IMR-90 (cell line): ENCODE measurements at regions not wholly inside any gene's neighbourhood (a gene's known extent, or its start where the extent isn't known, plus 50 kb on each side); places are given as distances from the start of the nearest gene placed in this dataset.

ENCODE experiments used
- ATAC-seq: fragments of 200-7000 bp; cut with Tn5 transposase; 2 replicates; pipeline ENCODE4 v1.9.1; 2020; ENCODE audit warnings: low read depth, mild to moderate bottlenecking, moderate library complexity
- BruUV-seq: library from RNA; stranded (reverse); fragments of 400-500 nt; replicated peaks from 2 replicates; lab custom pipeline; 2021; lab: Mats Ljungman, UMichigan
- CTCF ChIA-PET: fragments of 300-600 bp; formaldehyde crosslinking; extraction: SDS; loops from one replicate; lab custom pipeline; 2021; ENCODE audit warnings: antibody characterized with exemption; lab: Yijun Ruan, JAX
- POLR2A ChIA-PET: fragments of 300-600 bp; sonication (Branson Sonifier 250); formaldehyde crosslinking; loops from one replicate; lab custom pipeline; 2022; ENCODE audit warnings: antibody characterized with exemption; ENCODE audit not compliant: unreplicated experiment; lab: Charles Lee
- DNase-seq: peaks from one replicate; pipeline ENCODE4 v3.0.0; 2013
- H2AFZ ChIP-seq: replicated peaks from 2 replicates; pipeline ENCODE3; 2013; ENCODE audit warnings: low read length, mild to moderate bottlenecking; ENCODE audit not compliant: poor library complexity
- H2AK5ac ChIP-seq: 2 replicates; pipeline ENCODE4 v1.6.1; 2013; ENCODE audit warnings: low read depth, low read length, inconsistent platforms
- H2AK9ac ChIP-seq: replicated peaks from 2 replicates; pipeline ENCODE3; 2013; ENCODE audit warnings: mild to moderate bottlenecking, low read depth, low read length, moderate library complexity; ENCODE audit not compliant: poor library complexity
- H2BK120ac ChIP-seq: 2 replicates; pipeline ENCODE4 v1.6.1; 2013; ENCODE audit warnings: low read depth, low read length, inconsistent platforms
- H2BK15ac ChIP-seq: 3 replicates; pipeline ENCODE4 v1.6.1; 2013; ENCODE audit warnings: low read depth, low read length, inconsistent platforms
- H2BK20ac ChIP-seq: 2 replicates; pipeline ENCODE4 v1.6.1; 2013; ENCODE audit warnings: low read depth, mild to moderate bottlenecking, inconsistent platforms, low read length, moderate library complexity
- H2BK5ac ChIP-seq: 2 replicates; pipeline ENCODE4 v1.6.1; 2013; ENCODE audit warnings: mild to moderate bottlenecking, low read depth, low read length, inconsistent platforms; ENCODE audit not compliant: poor library complexity, severe bottlenecking
- H3K14ac ChIP-seq: replicated peaks from 2 replicates; pipeline ENCODE4 v1.6.1; 2013; ENCODE audit warnings: low read depth, low read length, inconsistent platforms
- H3K18ac ChIP-seq: 2 replicates; pipeline ENCODE4 v1.6.1; 2013; ENCODE audit warnings: low read depth, low read length, control low read depth
- H3K23ac ChIP-seq: 2 replicates; pipeline ENCODE4 v1.6.1; 2013; ENCODE audit warnings: low read depth, low read length, inconsistent platforms
- H3K27ac ChIP-seq: 2 replicates; pipeline ENCODE4 v1.5.1; 2013; ENCODE audit warnings: mild to moderate bottlenecking, control low read depth, low read length; ENCODE audit not compliant: insufficient read depth
- H3K27me3 ChIP-seq: 2 replicates; pipeline ENCODE4 v1.6.1; 2013; ENCODE audit warnings: low read length; ENCODE audit not compliant: control insufficient read depth, insufficient read depth
- H3K36me3 ChIP-seq: 2 replicates; pipeline ENCODE4 v1.6.1; 2013; ENCODE audit warnings: low read length, mixed read lengths; ENCODE audit not compliant: control insufficient read depth, insufficient read depth
- H3K4ac ChIP-seq: 2 replicates; pipeline ENCODE4 v1.6.1; 2013; ENCODE audit warnings: low read depth, low read length, inconsistent platforms
- H3K4me1 ChIP-seq: 2 replicates; pipeline ENCODE4 v1.6.1; 2013; ENCODE audit warnings: low read length, mixed read lengths; ENCODE audit not compliant: control insufficient read depth, insufficient read depth
- H3K4me2 ChIP-seq: 2 replicates; pipeline ENCODE4 v1.6.1; 2013; ENCODE audit warnings: low read depth, mild to moderate bottlenecking, control low read depth, low read length, moderate library complexity
- H3K4me3 ChIP-seq: 2 replicates; pipeline ENCODE4 v1.5.1; 2013; ENCODE audit warnings: low read depth, mild to moderate bottlenecking, control low read depth, low read length, moderate library complexity; ENCODE audit not compliant: insufficient read depth
- H3K56ac ChIP-seq: 2 replicates; pipeline ENCODE4 v1.6.1; 2013; ENCODE audit warnings: low read length, inconsistent platforms; ENCODE audit not compliant: insufficient read depth; ENCODE audit errors: extremely low read depth
- H3K79me1 ChIP-seq, 2 experiments: 2 replicates each; pipeline ENCODE4 v1.6.1; 2013; ENCODE audit warnings: low read length in 2 of 2, inconsistent platforms in 1 of 2, low read depth in 1 of 2
- H3K9ac ChIP-seq: 2 replicates; pipeline ENCODE4 v1.6.1; 2013; ENCODE audit warnings: low read depth, low read length, control low read depth
- H3K9me1 ChIP-seq: 2 replicates; pipeline ENCODE4 v1.6.1; 2013; ENCODE audit warnings: low read length, inconsistent platforms; ENCODE audit not compliant: insufficient read depth
- H3K9me3 ChIP-seq: 2 replicates; pipeline ENCODE4 v1.6.1; 2013; ENCODE audit warnings: low read length; ENCODE audit not compliant: control insufficient read depth, insufficient read depth
- H4K20me1 ChIP-seq: 2 replicates; pipeline ENCODE4 v1.6.1; 2013; ENCODE audit warnings: low read length, inconsistent platforms; ENCODE audit not compliant: insufficient read depth
- H4K5ac ChIP-seq: 2 replicates; pipeline ENCODE4 v1.6.1; 2013; ENCODE audit warnings: mild to moderate bottlenecking, low read depth, low read length, control low read depth
- H4K8ac ChIP-seq, 2 experiments: 2 replicates each; pipeline ENCODE4 v1.6.1; 2013; ENCODE audit warnings: low read depth in 2 of 2, low read length in 2 of 2, control low read depth in 1 of 2, inconsistent platforms in 1 of 2
- H4K91ac ChIP-seq: 2 replicates; pipeline ENCODE4 v1.6.1; 2013; ENCODE audit warnings: low read depth, low read length, inconsistent platforms; ENCODE audit not compliant: insufficient read depth
- CEBPB ChIP-seq: IDR thresholded peaks from 2 replicates; pipeline ENCODE4 v1.6.1; 2012; ENCODE audit warnings: low read depth, low read length, improper control_type of control experiment
- RAD21 ChIP-seq: IDR thresholded peaks from 2 replicates; pipeline ENCODE4 v1.6.1; 2012; ENCODE audit warnings: low read length, improper control_type of control experiment
- SMC3 ChIP-seq: fragments of 150-350 bp; IDR thresholded peaks from 2 replicates; pipeline ENCODE4 v1.6.1; 2016; ENCODE audit warnings: low read depth, mild to moderate bottlenecking, antibody characterized with exemption, low read length, moderate library complexity
- WGBS, 2 experiments: methylation state at CpG; one replicate each; pipeline versions ENCODE4 v1.1.5 to v1.1.7; 2013; ENCODE audit warnings: missing lambda C conversion rate in 2 of 2; ENCODE audit not compliant: insufficient read length in 1 of 2; ENCODE audit errors: extremely low coverage in 2 of 2; 5-methylcytosine and 5-hydroxymethylcytosine counted together
- dilution Hi-C: fragments of 300-500 bp; cut with HindIII; formaldehyde crosslinking; loops from one replicate; pipeline ENCODE4 v1.14.3; 2018; ENCODE audit warnings: low sequenced_read_pairs; ENCODE audit not compliant: unreplicated experiment
- in situ Hi-C: fragments of 300-500 bp; cut with MboI; formaldehyde crosslinking; loops from 3 replicates; pipeline ENCODE4 v1.14.3; 2019; ENCODE audit warnings: low sequenced_read_pairs, inconsistent platforms, mixed read lengths
- intact Hi-C: fragments of 100-400 bp; cut with micrococcal nuclease; formaldehyde crosslinking; loops from 2 replicates; pipeline ENCODE4 v1.10.0; 2022

- H2BK15ac ChIP-seq: no peak overlapping the region
- no peaks in the 10 kb centered on the region for H3K9me1 ChIP-seq
- no peak overlapping the region for H3K9ac ChIP-seq
- no peak for DNase-seq
- no peak overlapping the region for H3K56ac ChIP-seq
- H3K36me3 ChIP-seq: no peaks in the 10 kb centered on the region
- ChIA-PET POLR2A (no interaction called here), CTCF (no interaction called here)
- intact Hi-C loops (loop anchor here (10.0 kb wide), 1 partner anchor 166 kb away; no protein-coding TSS in a partner anchor), in situ Hi-C loops (no loop called here), dilution Hi-C loops (no loop called here)
- ATAC-seq: no peak
- no peak overlapping the region for H3K4me3 ChIP-seq
- no peak overlapping the region for H4K91ac ChIP-seq
- WGBS, 2 experiments: no CpG with 5 or more reads among the region's 1 CpG
- no peak overlapping the region for H3K27ac ChIP-seq
- H3K27me3 ChIP-seq: no peaks in the 10 kb centered on the region
- H4K20me1 ChIP-seq: no peaks in the 10 kb centered on the region
- H3K14ac ChIP-seq: no peak overlapping the region
- H3K4me2 ChIP-seq: no peak overlapping the region
- no peak overlapping the region for H2BK20ac ChIP-seq
- H4K8ac ChIP-seq: no peak overlapping the region
- BruUV-seq: no TSS peak
- no peaks in the 10 kb centered on the region for H3K79me1 ChIP-seq
- no peak overlapping the region for H3K18ac ChIP-seq
- H3K4ac ChIP-seq: no peak overlapping the region
- no peak overlapping the region for H2BK120ac ChIP-seq
- H3K23ac ChIP-seq: no peak overlapping the region
- no peak overlapping the region for H2AFZ ChIP-seq
- H2AK5ac ChIP-seq: no peak overlapping the region
- H3K9me3 ChIP-seq: no peaks in the 10 kb centered on the region
- TF ChIP-seq CEBPB (no peak), SMC3 (no peak), RAD21 (no peak)
- no peaks in the 10 kb centered on the region for H3K4me1 ChIP-seq
- H4K5ac ChIP-seq: no peak overlapping the region
- H2AK9ac ChIP-seq: no peak overlapping the region
- H2BK5ac ChIP-seq: no peak overlapping the region
Measured at GRCh38 chr4:155120536-155120935, 87.9 kb upstream of the NPY2R start.
